Aorta (tissue), 5 donors: ENCODE measurements at regions not wholly inside any gene's neighbourhood (a gene's known extent, or its start where the extent isn't known, plus 50 kb on each side); places are given as distances from the start of the nearest gene placed in this dataset.

Source experiments
- ATAC-seq: fragments of 200-7000 bp; cut with Tn5 transposase; one replicate; pipeline ENCODE4 v1.9.1; 2022; ENCODE audit warnings: moderate library complexity; ENCODE audit not compliant: low FRiP score
- DNase-seq, 2 donors: peaks; one replicate each; pipeline ENCODE4 v3.0.0-alpha.2; 2020
- H3K27ac ChIP-seq, 2 donors: one replicate each; pipeline ENCODE4 v1.5.1; 2013; ENCODE audit warnings: low read length in 2 of 2, mild to moderate bottlenecking in 2 of 2, moderate library complexity in 2 of 2, control low read depth in 1 of 2, inconsistent platforms in 1 of 2, low read depth in 1 of 2
- H3K27me3 ChIP-seq, 2 donors: one replicate each; pipeline ENCODE4 v1.6.1; 2013; ENCODE audit warnings: control low read depth in 1 of 2, low read length in 1 of 2, mild to moderate bottlenecking in 1 of 2, moderate library complexity in 1 of 2; ENCODE audit not compliant: insufficient read depth in 2 of 2, control insufficient read depth in 1 of 2
- H3K36me3 ChIP-seq, 2 donors: one replicate each; pipeline ENCODE4 v1.6.1; 2013; ENCODE audit warnings: control low read depth in 1 of 2, low read length in 1 of 2, mild to moderate bottlenecking in 1 of 2; ENCODE audit not compliant: insufficient read depth in 2 of 2, control insufficient read depth in 1 of 2
- H3K4me1 ChIP-seq, 2 donors: one replicate each; pipeline ENCODE4 v1.6.1; 2013; ENCODE audit warnings: low read length in 2 of 2, control low read depth in 1 of 2, mild to moderate bottlenecking in 1 of 2, moderate library complexity in 1 of 2; ENCODE audit not compliant: insufficient read depth in 2 of 2, control insufficient read depth in 1 of 2
- H3K4me3 ChIP-seq, 2 donors: one replicate each; pipeline ENCODE4 v1.5.1; 2013; ENCODE audit warnings: low read length in 2 of 2, control low read depth in 1 of 2, mild to moderate bottlenecking in 1 of 2
- H3K9me3 ChIP-seq: one replicate; pipeline ENCODE4 v1.6.1; 2013; ENCODE audit warnings: mild to moderate bottlenecking, low read length; ENCODE audit not compliant: control insufficient read depth
- WGBS, 2 donors: extraction: QIAGEN DNeasy Blood & Tissue Kit; methylation state at CpG; one replicate each; pipeline ENCODE4 v1.1.7; 2013; 5-methylcytosine and 5-hydroxymethylcytosine counted together
- intact Hi-C, 2 donors: fragments of 100-400 bp; cut with DNase I; formaldehyde crosslinking; loops; one replicate each; pipeline versions ENCODE4 v1.14.2 to v1.15.0; 2022
- donor health status: healthy with polysubstance abuse.
- donor health status: Bipolar disorder and iron deficiency.
- donor health status: DM: no; HTN: no; CAD: no.
- donor health status: DM: no; HTN: no; CAD: no.
- donor health status: DM: yes; HTN: yes; CAD: no.

GRCh38 chr6:113143206-113143605 is 713.9 kb upstream of the MARCKS start:
- DNase-seq, result no peak
- H3K4me1 ChIP-seq, result no peaks in the 10 kb centered on the region
- ATAC-seq, result no peak
- WGBS, 2 donors, result 94 to 98% methylated on average over 3 of the region's 3 CpGs
- H3K9me3 ChIP-seq, result no peaks in the 10 kb centered on the region
- H3K4me3 ChIP-seq, result no peak overlapping the region
- no peaks in the 10 kb centered on the region for H3K36me3 ChIP-seq
- intact Hi-C loops, result no loop called here
- H3K27ac ChIP-seq, result no peak overlapping the region
- no peaks in the 10 kb centered on the region for H3K27me3 ChIP-seq

- Histone ChIP-seq H3K4me1 (no peaks in the 10 kb centered on the region), H3K4me3 (no peak overlapping the region), H3K27ac (no peak overlapping the region), H3K9me3 (no peaks in the 10 kb centered on the region), H3K36me3 (no peaks in the 10 kb centered on the region), H3K27me3 (no peaks in the 10 kb centered on the region)
- ATAC-seq (no peak), DNase-seq (no peak)
- WGBS, 2 donors, result 69 to 72% methylated on average over 3 of the region's 3 CpGs
- intact Hi-C loops, result no loop called here
Observed at GRCh38 chr6:113144117-113144516, 713.0 kb upstream of the MARCKS start.

- no peaks in the 10 kb centered on the region for H3K9me3 ChIP-seq
- WGBS, 2 donors, result 99 to 100% methylated on average over 1 of the region's 1 CpG
- H3K4me1 ChIP-seq, result no peaks in the 10 kb centered on the region
- H3K4me3 ChIP-seq, result no peak overlapping the region
- H3K36me3 ChIP-seq, result no peaks in the 10 kb centered on the region
- DNase-seq, result no peak
- ATAC-seq, result no peak
- H3K27ac ChIP-seq, result no peak overlapping the region
- H3K27me3 ChIP-seq, result no peaks in the 10 kb centered on the region
- intact Hi-C loops, result no loop called here
Observed at GRCh38 chr6:113146878-113147277, 710.3 kb upstream of the MARCKS start.

- Histone ChIP-seq H3K27me3 (no peaks in the 10 kb centered on the region), H3K4me3 (no peak overlapping the region), H3K36me3 (no peaks in the 10 kb centered on the region), H3K27ac (no peak overlapping the region), H3K4me1 (no peaks in the 10 kb centered on the region), H3K9me3 (no peaks in the 10 kb centered on the region)
- 92 to 93% methylated on average over 2 of the region's 2 CpGs for WGBS, 2 donors
- intact Hi-C loops, result no loop called here
- ATAC-seq, result no peak
- DNase-seq, result no peak
Observed at GRCh38 chr6:113147544-113147943, 709.6 kb upstream of the MARCKS start.

- no peaks in the 10 kb centered on the region for H3K4me1 ChIP-seq
- DNase-seq (no peak), ATAC-seq (no peak)
- H3K9me3 ChIP-seq, result no peaks in the 10 kb centered on the region
- H3K4me3 ChIP-seq, result no peak overlapping the region
- no peaks in the 10 kb centered on the region for H3K36me3 ChIP-seq
- no peak overlapping the region for H3K27ac ChIP-seq
- no peaks in the 10 kb centered on the region for H3K27me3 ChIP-seq
- intact Hi-C loops, result no loop called here
Observed at GRCh38 chr6:113148566-113148965, 708.6 kb upstream of the MARCKS start.

- DNase-seq (no peak), ATAC-seq (no peak)
- intact Hi-C loops, result no loop called here
- no peaks in the 10 kb centered on the region for H3K27me3 ChIP-seq
- WGBS, 2 donors, result 73 to 80% methylated on average over 1 of the region's 1 CpG
- H3K27ac ChIP-seq, result no peak overlapping the region
- no peaks in the 10 kb centered on the region for H3K4me1 ChIP-seq
- H3K36me3 ChIP-seq, result no peaks in the 10 kb centered on the region
- no peaks in the 10 kb centered on the region for H3K9me3 ChIP-seq
- H3K4me3 ChIP-seq, result no peak overlapping the region
Observed at GRCh38 chr6:113149511-113149910, 707.6 kb upstream of the MARCKS start.

GRCh38 chr6:113160306-113161017 is 696.7 kb upstream of the MARCKS start:
- no peak for ATAC-seq

GRCh38 chr6:113161018-113161315 is 696.2 kb upstream of the MARCKS start:
- H3K4me1 ChIP-seq, result no peaks in the 10 kb centered on the region
- intact Hi-C loops, result no loop called here
- H3K36me3 ChIP-seq, result no peaks in the 10 kb centered on the region
- no peak overlapping the region for H3K27ac ChIP-seq
- no peaks in the 10 kb centered on the region for H3K9me3 ChIP-seq
- H3K4me3 ChIP-seq, result no peak overlapping the region
- H3K27me3 ChIP-seq, result no peaks in the 10 kb centered on the region
- WGBS, 2 donors, result 89 to 91% methylated on average over 1 of the region's 1 CpG
- ATAC-seq (no peak), DNase-seq (no peak)

More at GRCh38 chr6:113160306-113161017, 696.7 kb upstream of the MARCKS start:
- no peak overlapping the region for H3K4me3 ChIP-seq
- H3K27ac ChIP-seq, result no peak overlapping the region
- WGBS, 2 donors, result 89 to 90% methylated on average over 5 of the region's 5 CpGs
- H3K36me3 ChIP-seq, result no peaks in the 10 kb centered on the region
- no peaks in the 10 kb centered on the region for H3K4me1 ChIP-seq
- intact Hi-C loops, result no loop called here
- DNase-seq, result no peak
- no peaks in the 10 kb centered on the region for H3K27me3 ChIP-seq
- H3K9me3 ChIP-seq, result no peaks in the 10 kb centered on the region

- WGBS, 2 donors, result 95 to 100% methylated on average over 1 of the region's 1 CpG
- ATAC-seq (no peak), DNase-seq (no peak)
- no peak overlapping the region for H3K4me3 ChIP-seq
- intact Hi-C loops, result no loop called here
- H3K4me1 ChIP-seq, result no peaks in the 10 kb centered on the region
- no peaks in the 10 kb centered on the region for H3K36me3 ChIP-seq
- H3K27me3 ChIP-seq, result no peaks in the 10 kb centered on the region
- no peaks in the 10 kb centered on the region for H3K9me3 ChIP-seq
- no peak overlapping the region for H3K27ac ChIP-seq
Observed at GRCh38 chr6:113162739-113163138, 694.4 kb upstream of the MARCKS start.
